ENCODE measurements at regions not wholly inside any gene's neighbourhood (a gene's known extent, or its start where the extent isn't known, plus 50 kb on each side); places are given as distances from the start of the nearest gene placed in this dataset.

- Histone ChIP-seq H3K27ac (ENCODE audit: low read depth, low read length) (no peak overlapping the region), H3K27me3 (ENCODE audit: control insufficient read depth in 1 of 2, insufficient read depth in 2 of 2, low read length in 2 of 2) (no peaks in the 10 kb centered on the region), H3K9ac (ENCODE audit: low read length) (no peak overlapping the region), H3K36me3 (ENCODE audit: insufficient read depth, low read length) (no peaks in the 10 kb centered on the region), H3K4me3 (ENCODE audit: low read depth in 1 of 2, low read length in 2 of 2) (no peak overlapping the region), H3K4me1 (ENCODE audit: insufficient read depth, low read length) (no peaks in the 10 kb centered on the region), H3K9me3 (ENCODE audit: low read length) (no peaks in the 10 kb centered on the region)
Observed at GRCh38 chr14:101113108-101113612, 209.6 kb upstream of the RTL1 start.

GRCh38 chr14:101113835-101114725, 210.6 kb upstream of the RTL1 start:
- no peak overlapping the region for H3K9ac ChIP-seq (ENCODE audit: low read length)
- no peak overlapping the region for H3K27ac ChIP-seq (ENCODE audit: low read depth, low read length)
- H3K4me1 ChIP-seq (ENCODE audit: insufficient read depth, low read length), result no peaks in the 10 kb centered on the region
- H3K36me3 ChIP-seq (ENCODE audit: insufficient read depth, low read length), result no peaks in the 10 kb centered on the region
- H3K4me3 ChIP-seq (ENCODE audit: low read depth in 1 of 2, low read length in 2 of 2), result no peak overlapping the region
- H3K9me3 ChIP-seq (ENCODE audit: low read length), result no peaks in the 10 kb centered on the region
- no peaks in the 10 kb centered on the region for H3K27me3 ChIP-seq (ENCODE audit: control insufficient read depth in 1 of 2, insufficient read depth in 2 of 2, low read length in 2 of 2)

GRCh38 chr14:101114726-101115515, 211.4 kb upstream of the RTL1 start:
- Histone ChIP-seq H3K4me1 (ENCODE audit: insufficient read depth, low read length) (no peaks in the 10 kb centered on the region), H3K9ac (ENCODE audit: low read length) (no peak overlapping the region), H3K9me3 (ENCODE audit: low read length) (no peaks in the 10 kb centered on the region), H3K27ac (ENCODE audit: low read depth, low read length) (no peak overlapping the region), H3K36me3 (ENCODE audit: insufficient read depth, low read length) (no peaks in the 10 kb centered on the region), H3K27me3 (ENCODE audit: control insufficient read depth in 1 of 2, insufficient read depth in 2 of 2, low read length in 2 of 2) (no peaks in the 10 kb centered on the region), H3K4me3 (ENCODE audit: low read depth in 1 of 2, low read length in 2 of 2) (no peak overlapping the region)

- Histone ChIP-seq H3K4me1 (ENCODE audit: insufficient read depth, low read length) (no peaks in the 10 kb centered on the region), H3K27ac (ENCODE audit: low read depth, low read length) (no peak overlapping the region), H3K27me3 (ENCODE audit: control insufficient read depth in 1 of 2, insufficient read depth in 2 of 2, low read length in 2 of 2) (no peaks in the 10 kb centered on the region), H3K36me3 (ENCODE audit: insufficient read depth, low read length) (no peaks in the 10 kb centered on the region), H3K9me3 (ENCODE audit: low read length) (no peaks in the 10 kb centered on the region), H3K9ac (ENCODE audit: low read length) (no peak overlapping the region), H3K4me3 (ENCODE audit: low read depth in 1 of 2, low read length in 2 of 2) (no peak overlapping the region)
Observed at GRCh38 chr14:101115652-101116051, 212.1 kb upstream of the RTL1 start.

GRCh38 chr14:101116065-101116464, 212.5 kb upstream of the RTL1 start:
- Histone ChIP-seq H3K27me3 (ENCODE audit: control insufficient read depth in 1 of 2, insufficient read depth in 2 of 2, low read length in 2 of 2) (no peaks in the 10 kb centered on the region), H3K9me3 (ENCODE audit: low read length) (no peaks in the 10 kb centered on the region), H3K4me3 (ENCODE audit: low read depth in 1 of 2, low read length in 2 of 2) (no peak overlapping the region), H3K9ac (ENCODE audit: low read length) (no peak overlapping the region), H3K36me3 (ENCODE audit: insufficient read depth, low read length) (no peaks in the 10 kb centered on the region), H3K4me1 (ENCODE audit: insufficient read depth, low read length) (no peaks in the 10 kb centered on the region), H3K27ac (ENCODE audit: low read depth, low read length) (no peak overlapping the region)

- no peaks in the 10 kb centered on the region for H3K9me3 ChIP-seq (ENCODE audit: low read length)
- no peak overlapping the region for H3K4me3 ChIP-seq (ENCODE audit: low read depth in 1 of 2, low read length in 2 of 2)
- H3K4me1 ChIP-seq (ENCODE audit: insufficient read depth, low read length), result no peaks in the 10 kb centered on the region
- no peaks in the 10 kb centered on the region for H3K36me3 ChIP-seq (ENCODE audit: insufficient read depth, low read length)
- H3K27ac ChIP-seq (ENCODE audit: low read depth, low read length), result no peak overlapping the region
- H3K27me3 ChIP-seq (ENCODE audit: control insufficient read depth in 1 of 2, insufficient read depth in 2 of 2, low read length in 2 of 2), result no peaks in the 10 kb centered on the region
- no peak overlapping the region for H3K9ac ChIP-seq (ENCODE audit: low read length)
Observed at GRCh38 chr14:101116486-101117130, 213.1 kb upstream of the RTL1 start.

GRCh38 chr14:101117543-101117942, 214.0 kb upstream of the RTL1 start:
- Histone ChIP-seq H3K4me3 (ENCODE audit: low read depth in 1 of 2, low read length in 2 of 2) (no peak overlapping the region), H3K36me3 (ENCODE audit: insufficient read depth, low read length) (no peaks in the 10 kb centered on the region), H3K27ac (ENCODE audit: low read depth, low read length) (no peak overlapping the region), H3K27me3 (ENCODE audit: control insufficient read depth in 1 of 2, insufficient read depth in 2 of 2, low read length in 2 of 2) (no peaks in the 10 kb centered on the region), H3K9me3 (ENCODE audit: low read length) (no peaks in the 10 kb centered on the region), H3K9ac (ENCODE audit: low read length) (no peak overlapping the region), H3K4me1 (ENCODE audit: insufficient read depth, low read length) (no peaks in the 10 kb centered on the region)

GRCh38 chr14:101118233-101118632, 214.7 kb upstream of the RTL1 start:
- H3K4me1 ChIP-seq (ENCODE audit: insufficient read depth, low read length), result no peaks in the 10 kb centered on the region
- no peak overlapping the region for H3K4me3 ChIP-seq (ENCODE audit: low read depth in 1 of 2, low read length in 2 of 2)
- no peak overlapping the region for H3K9ac ChIP-seq (ENCODE audit: low read length)
- H3K27me3 ChIP-seq (ENCODE audit: control insufficient read depth in 1 of 2, insufficient read depth in 2 of 2, low read length in 2 of 2), result no peaks in the 10 kb centered on the region
- H3K27ac ChIP-seq (ENCODE audit: low read depth, low read length), result no peak overlapping the region
- H3K36me3 ChIP-seq (ENCODE audit: insufficient read depth, low read length), result no peaks in the 10 kb centered on the region
- no peaks in the 10 kb centered on the region for H3K9me3 ChIP-seq (ENCODE audit: low read length)

GRCh38 chr14:101118746-101119591, 215.4 kb upstream of the RTL1 start:
- Histone ChIP-seq H3K27me3 (ENCODE audit: control insufficient read depth in 1 of 2, insufficient read depth in 2 of 2, low read length in 2 of 2) (no peaks in the 10 kb centered on the region), H3K4me3 (ENCODE audit: low read depth in 1 of 2, low read length in 2 of 2) (no peak overlapping the region), H3K4me1 (ENCODE audit: insufficient read depth, low read length) (no peaks in the 10 kb centered on the region), H3K9ac (ENCODE audit: low read length) (no peak overlapping the region), H3K36me3 (ENCODE audit: insufficient read depth, low read length) (no peaks in the 10 kb centered on the region), H3K27ac (ENCODE audit: low read depth, low read length) (no peak overlapping the region), H3K9me3 (ENCODE audit: low read length) (no peaks in the 10 kb centered on the region)

- no peaks in the 10 kb centered on the region for H3K27me3 ChIP-seq (ENCODE audit: control insufficient read depth in 1 of 2, insufficient read depth in 2 of 2, low read length in 2 of 2)
- H3K36me3 ChIP-seq (ENCODE audit: insufficient read depth, low read length), result no peaks in the 10 kb centered on the region
- H3K9ac ChIP-seq (ENCODE audit: low read length), result no peak overlapping the region
- no peak overlapping the region for H3K4me3 ChIP-seq (ENCODE audit: low read depth in 1 of 2, low read length in 2 of 2)
- H3K27ac ChIP-seq (ENCODE audit: low read depth, low read length), result no peak overlapping the region
- H3K4me1 ChIP-seq (ENCODE audit: insufficient read depth, low read length), result no peaks in the 10 kb centered on the region
- H3K9me3 ChIP-seq (ENCODE audit: low read length), result no peaks in the 10 kb centered on the region
Observed at GRCh38 chr14:101119830-101120571, 216.5 kb upstream of the RTL1 start.
